GM19372 (cell line): ENCODE measurements at regions not wholly inside any gene's neighbourhood (a gene's known extent, or its start where the extent isn't known, plus 50 kb on each side); places are given as distances from the start of the nearest gene placed in this dataset.
"Not testable (repeated sequence)": the region's sequence is repeated elsewhere in the genome, so short reads cannot be mapped to it uniquely, and the experiment has no call there.

Experiments
- ATAC-seq: cut with Tn5 transposase; IDR thresholded peaks from one replicate; pipeline ENCODE4 v1.9.1; 2021; ENCODE audit warnings: mild to moderate bottlenecking, low read depth, moderate library complexity; ENCODE audit not compliant: unreplicated experiment

DNA sequence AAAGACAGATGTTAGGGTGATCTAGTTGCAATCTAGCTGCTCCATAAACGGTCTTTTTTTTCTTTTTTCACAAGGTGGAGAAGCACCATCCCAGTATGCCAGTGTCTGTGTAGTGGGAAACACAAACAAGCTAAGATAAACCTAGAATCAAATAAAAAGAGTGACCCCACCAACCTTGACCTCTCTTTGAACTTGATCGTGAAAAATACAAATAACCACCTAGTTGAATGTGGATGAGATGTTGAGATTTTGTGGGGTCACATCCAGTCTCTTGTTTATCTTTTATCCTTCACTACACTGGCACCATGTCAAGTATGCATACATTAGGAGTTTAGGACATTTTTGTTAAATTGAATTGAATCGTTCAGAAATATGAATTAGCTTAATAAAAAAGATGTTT is 194.6 kb upstream of the EYA4 start:
- no peak for ATAC-seq

DNA sequence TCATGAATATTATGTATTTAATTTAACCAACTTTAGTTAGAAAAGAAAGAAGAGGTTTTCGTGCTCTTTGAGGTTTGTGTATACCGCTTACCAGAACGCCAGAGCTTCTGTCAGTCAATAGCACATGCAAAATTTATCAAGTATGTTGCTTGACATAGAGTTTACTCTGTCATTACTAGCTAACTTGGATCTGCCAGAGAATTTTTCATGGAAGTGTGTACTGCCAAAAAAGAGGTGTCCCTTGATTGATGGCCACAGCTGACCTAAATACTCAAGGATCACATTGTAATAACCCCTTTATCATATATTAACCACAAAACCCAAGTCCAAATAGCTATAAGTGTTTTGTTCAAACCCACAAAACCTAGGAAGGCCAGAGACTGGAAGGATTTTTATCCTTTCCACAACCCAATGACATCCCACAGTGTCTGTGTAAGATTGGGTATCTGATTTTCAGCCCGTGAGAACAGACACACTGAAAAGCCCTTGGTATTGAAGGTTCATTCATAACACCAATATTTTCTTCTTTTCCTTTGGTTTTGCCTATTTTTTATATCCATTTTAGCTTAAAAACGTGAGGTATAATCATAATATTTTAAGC is 194.0 kb upstream of the EYA4 start:
- no peak for ATAC-seq

DNA sequence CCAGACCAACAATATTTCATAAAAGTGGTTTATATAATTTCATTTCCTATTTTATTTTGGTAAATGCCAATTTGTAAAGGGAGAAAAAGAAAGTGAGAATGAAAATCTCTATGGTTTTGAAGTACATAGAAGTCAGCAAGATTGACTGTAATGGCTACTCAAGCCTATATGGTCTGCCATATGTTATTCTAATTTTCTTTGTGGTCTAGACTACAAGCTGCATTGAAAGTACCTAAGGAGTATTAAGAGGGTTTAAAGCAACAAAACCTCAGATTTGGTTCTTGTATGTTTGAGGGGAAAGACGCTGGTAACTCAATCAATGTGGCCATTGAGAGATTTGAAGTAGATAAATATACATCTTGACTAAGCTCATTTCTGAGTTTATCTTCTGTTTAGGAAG is 193.5 kb upstream of the EYA4 start:
- ATAC-seq: no peak

- ATAC-seq: no peak
Measured at GRCh38 chr6:133051240-133051639, 189.9 kb upstream of the EYA4 start.

- ATAC-seq: no peak
Measured at GRCh38 chr6:133052465-133052864, 188.7 kb upstream of the EYA4 start.

DNA sequence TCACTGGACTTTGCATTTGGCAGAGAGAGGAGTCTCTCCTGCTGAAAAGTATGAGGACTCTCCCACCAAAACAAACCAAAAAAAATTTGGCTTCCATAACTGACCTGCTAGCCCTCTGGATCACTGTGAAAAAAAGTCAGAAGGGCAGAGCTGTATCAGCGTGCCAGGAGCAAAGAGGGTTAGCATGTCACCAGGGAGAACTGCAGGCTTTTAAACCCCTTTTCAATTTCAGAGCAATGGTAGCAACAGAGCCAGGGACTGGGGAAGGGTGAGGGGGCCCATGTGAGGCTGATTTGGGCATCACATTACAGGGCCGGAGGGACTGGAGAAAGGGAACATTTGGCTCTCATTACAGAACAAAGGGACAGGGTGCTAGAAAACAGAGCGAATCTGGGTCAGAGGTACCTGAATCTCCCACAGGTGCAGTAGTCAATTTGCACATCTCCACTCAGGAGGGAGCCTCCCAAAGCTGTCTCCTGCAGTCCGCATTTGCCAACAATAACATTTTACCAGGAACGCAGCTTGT is 185.7 kb upstream of the EYA4 start:
- ATAC-seq: no peak

DNA sequence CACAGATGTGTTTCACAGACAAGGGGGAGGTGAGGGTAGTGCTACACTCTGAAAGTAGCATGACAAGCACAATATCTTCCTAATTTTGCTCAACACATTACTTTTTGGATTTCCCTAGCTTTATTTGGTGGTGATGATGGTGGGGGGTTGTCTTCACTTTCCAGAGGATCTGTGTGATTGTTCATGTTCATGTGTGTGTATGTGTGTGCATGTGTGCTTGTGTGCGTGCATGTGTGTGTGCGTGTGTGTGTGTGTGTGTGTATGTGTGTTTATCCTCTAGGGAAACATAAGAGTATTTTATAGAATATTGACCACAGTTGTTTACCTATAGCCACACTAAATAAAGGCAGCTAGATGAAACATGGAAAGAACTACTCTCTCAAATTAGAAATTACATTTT is 183.8 kb upstream of the EYA4 start:
- ATAC-seq: no peak

DNA sequence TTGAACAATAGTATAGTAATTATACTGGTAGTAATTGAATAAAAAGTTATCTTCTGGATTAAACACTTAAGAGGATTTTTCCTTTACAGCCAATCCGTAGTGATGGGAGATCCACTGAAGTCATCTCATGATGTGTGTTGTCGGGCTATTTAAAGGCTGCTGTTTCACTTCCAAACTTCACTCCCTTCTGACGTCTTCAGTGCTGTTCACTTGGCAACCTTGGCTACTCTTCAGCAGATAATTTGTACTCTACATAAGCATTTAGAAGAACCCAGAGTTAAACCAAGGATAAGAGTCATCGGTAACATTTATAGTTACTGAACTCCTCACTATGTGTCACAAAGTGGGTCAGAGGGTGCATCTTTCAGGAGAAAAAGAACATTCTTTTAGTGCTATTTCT is 179.1 kb upstream of the EYA4 start:
- no peak for ATAC-seq

- no peak for ATAC-seq
Measured at GRCh38 chr6:133062696-133063306, 178.4 kb upstream of the EYA4 start.

DNA sequence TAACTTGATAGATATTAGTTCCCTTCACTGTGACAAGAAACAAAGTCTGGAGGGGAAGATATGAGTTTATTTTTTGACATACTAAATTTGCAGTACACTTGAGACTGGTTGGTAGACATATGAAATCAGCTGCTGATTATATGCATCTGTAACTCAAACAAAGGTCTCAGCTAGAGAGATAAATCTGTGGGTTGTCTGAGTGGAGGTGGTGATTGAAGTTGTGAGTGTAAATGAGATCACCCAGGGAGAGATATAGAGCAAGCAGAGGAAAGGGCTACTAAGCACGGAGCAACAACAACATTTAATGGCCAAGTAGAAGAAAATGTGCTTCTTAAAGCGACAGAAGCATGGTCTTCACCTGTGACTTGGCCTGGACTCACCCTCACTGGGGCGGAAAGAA is 173.2 kb upstream of the EYA4 start:
- ATAC-seq: no peak

- no peak for ATAC-seq
Measured at GRCh38 chr6:133070410-133071043, 170.6 kb upstream of the EYA4 start.

- ATAC-seq: no peak
Measured at GRCh38 chr6:133079901-133080300, 161.3 kb upstream of the EYA4 start.

- ATAC-seq: no peak
Measured at GRCh38 chr6:133083248-133083967, 157.7 kb upstream of the EYA4 start.

DNA sequence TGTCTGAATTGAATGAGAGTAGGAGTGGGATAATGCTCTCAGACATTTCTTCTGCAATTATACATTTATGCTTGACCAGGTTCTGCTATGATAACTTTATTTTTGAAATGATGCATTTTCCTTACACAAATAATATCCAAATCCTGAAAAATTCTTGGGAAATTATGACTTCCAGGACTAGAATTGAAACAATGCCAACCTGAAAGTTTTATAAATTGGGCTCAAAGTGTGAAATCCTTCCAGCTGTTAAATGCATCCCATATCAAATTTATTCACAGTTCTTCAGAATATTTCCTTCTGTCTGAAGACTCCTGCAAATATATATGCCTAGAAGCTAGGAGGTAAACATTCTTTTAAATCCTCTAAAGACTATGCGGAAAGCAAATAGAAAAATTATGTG is 155.7 kb upstream of the EYA4 start:
- ATAC-seq: no peak

DNA sequence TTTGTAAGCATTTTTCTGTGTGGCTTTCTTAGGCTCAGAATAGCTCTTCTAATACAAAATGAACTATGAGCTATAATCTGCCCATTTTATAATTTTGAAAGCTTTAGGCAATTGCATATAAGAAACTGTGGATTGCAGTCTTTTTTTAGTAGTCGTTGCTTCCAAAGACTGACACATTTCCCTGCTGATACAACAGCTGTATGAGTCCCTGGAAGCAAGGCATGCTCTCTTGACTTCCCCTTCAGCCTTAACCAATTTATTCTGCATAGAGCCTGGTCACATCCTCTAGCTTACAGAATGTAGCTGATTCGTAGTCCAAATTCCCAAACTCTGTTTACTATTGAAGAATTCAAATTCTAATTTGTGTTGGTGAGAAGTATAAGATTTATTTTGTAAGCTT is 155.3 kb upstream of the EYA4 start:
- no peak for ATAC-seq

GRCh38 chr6:133088931-133089695 is 152.0 kb upstream of the EYA4 start:
- no peak for ATAC-seq

- no peak for ATAC-seq
Measured at GRCh38 chr6:133092199-133092598, 149.0 kb upstream of the EYA4 start.

DNA sequence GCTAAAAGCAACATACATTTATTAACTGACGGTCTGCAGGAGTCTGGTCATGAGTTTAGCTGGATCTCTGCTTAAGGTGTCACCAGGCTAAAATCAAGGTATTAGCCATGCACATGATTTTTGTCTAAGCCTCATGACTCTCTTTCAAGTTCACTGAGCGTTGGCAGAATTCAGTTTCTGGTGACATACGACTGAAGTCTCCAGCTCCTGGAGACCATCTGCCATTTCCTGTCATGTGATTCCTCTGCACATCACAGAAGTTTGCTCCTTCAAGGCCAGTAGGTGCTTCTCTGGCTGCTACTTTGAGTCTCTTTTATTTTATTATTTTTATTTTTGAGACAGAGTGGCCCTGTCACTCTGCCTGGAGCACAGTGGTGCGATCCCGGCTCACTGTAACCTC is 148.4 kb upstream of the EYA4 start:
- ATAC-seq: no peak

- not testable (repeated sequence) for ATAC-seq
Measured at GRCh38 chr6:133093211-133093610, 147.9 kb upstream of the EYA4 start.

DNA sequence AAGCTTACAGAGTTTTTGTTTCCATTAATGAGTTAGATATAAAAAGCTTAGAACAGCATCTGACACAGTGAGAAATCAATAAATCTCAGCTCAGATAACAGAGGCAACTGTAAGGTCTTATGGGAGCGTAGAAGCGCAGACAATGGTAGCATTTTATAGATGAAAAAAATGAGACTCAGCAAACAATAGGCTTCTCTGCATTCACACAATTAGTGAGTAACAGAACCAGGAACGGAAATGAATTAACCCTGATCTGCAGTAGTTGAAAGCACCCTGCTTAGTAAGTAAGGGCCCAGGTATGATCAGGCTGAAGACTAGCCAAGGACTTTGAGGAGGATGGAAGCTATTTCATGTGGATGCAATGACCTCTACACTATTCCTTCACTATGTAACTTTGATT is 147.2 kb upstream of the EYA4 start:
- no peak for ATAC-seq

- no peak for ATAC-seq
Measured at GRCh38 chr6:133097208-133097607, 143.9 kb upstream of the EYA4 start.
